Central memory CD8-positive, alpha-beta T cell (primary cell): ENCODE measurements at regions not wholly inside any gene's neighbourhood (a gene's known extent, or its start where the extent isn't known, plus 50 kb on each side); places are given as distances from the start of the nearest gene placed in this dataset.

Experiments
- ATAC-seq: fragments of 150-1000 bp; cut with Tn5 transposase; replicated peaks from 2 replicates; pipeline ENCODE4 v1.10.0; 2022; ENCODE audit warnings: mild to moderate bottlenecking, moderate FRiP score, moderate number of reproducible peaks; ENCODE audit not compliant: poor library complexity, severe bottlenecking; ENCODE audit errors: extremely low read depth
- DNase-seq, 2 donors: peaks; one replicate each; pipeline ENCODE4 v3.0.0; 2021; ENCODE audit warnings: low spot score in 2 of 2
- H3K27ac Mint-ChIP-seq: one replicate; pipeline ENCODE4 v1.8.0; 2022; ENCODE audit warnings: low read depth, mild to moderate bottlenecking, moderate library complexity, mixed read lengths
- H3K27me3 Mint-ChIP-seq: one replicate; pipeline ENCODE4 v1.8.0; 2022; ENCODE audit warnings: mixed read lengths
- H3K36me3 Mint-ChIP-seq: one replicate; pipeline ENCODE4 v1.8.0; 2022; ENCODE audit warnings: mild to moderate bottlenecking, moderate library complexity, mixed read lengths; ENCODE audit not compliant: insufficient read depth
- H3K4me1 Mint-ChIP-seq: one replicate; pipeline ENCODE4 v1.8.0; 2022; ENCODE audit warnings: mixed read lengths
- H3K4me3 Mint-ChIP-seq: one replicate; pipeline ENCODE4 v1.8.0; 2022; ENCODE audit warnings: mild to moderate bottlenecking, moderate library complexity, mixed read lengths
- H3K9me3 Mint-ChIP-seq: one replicate; pipeline ENCODE4 v1.8.0; 2022; ENCODE audit warnings: mixed read lengths

GRCh38 chr19:27779954-27780353 is 1433.0 kb downstream of the UQCRFS1 start:
- no peak for ATAC-seq
- H3K27ac Mint-ChIP-seq: no peak overlapping the region
- H3K9me3 Mint-ChIP-seq: peaks cover 20% of the 10 kb centered on the region
- DNase-seq: no peak
- peaks cover 14% of the 10 kb centered on the region for H3K4me1 Mint-ChIP-seq
- no peaks in the 10 kb centered on the region for H3K36me3 Mint-ChIP-seq
- H3K4me3 Mint-ChIP-seq: no peak overlapping the region
- H3K27me3 Mint-ChIP-seq: no peaks in the 10 kb centered on the region

- no peaks in the 10 kb centered on the region for H3K36me3 Mint-ChIP-seq
- H3K4me1 Mint-ChIP-seq: peaks cover 5% of the 10 kb centered on the region
- DNase-seq: no peak
- no peak for ATAC-seq
- no peaks in the 10 kb centered on the region for H3K27me3 Mint-ChIP-seq
- no peak overlapping the region for H3K27ac Mint-ChIP-seq
- no peak overlapping the region for H3K4me3 Mint-ChIP-seq
- peaks cover 42% of the 10 kb centered on the region for H3K9me3 Mint-ChIP-seq
These were observed 1435.2 kb downstream of the UQCRFS1 start for GRCh38 chr19:27777726-27778125.

- no peaks in the 10 kb centered on the region for H3K27me3 Mint-ChIP-seq
- H3K9me3 Mint-ChIP-seq: peaks cover 47% of the 10 kb centered on the region
- H3K4me3 Mint-ChIP-seq: no peak overlapping the region
- H3K27ac Mint-ChIP-seq: no peak overlapping the region
- peaks cover 5% of the 10 kb centered on the region for H3K4me1 Mint-ChIP-seq
- ATAC-seq (no peak), DNase-seq (no peak)
- no peaks in the 10 kb centered on the region for H3K36me3 Mint-ChIP-seq
These were observed 1435.7 kb downstream of the UQCRFS1 start for GRCh38 chr19:27777242-27777641.

- Mint-ChIP-seq H3K9me3 (peaks cover 54% of the 10 kb centered on the region), H3K27ac (no peak overlapping the region), H3K4me3 (no peak overlapping the region), H3K27me3 (no peaks in the 10 kb centered on the region), H3K4me1 (peaks cover 5% of the 10 kb centered on the region), H3K36me3 (no peaks in the 10 kb centered on the region)
- DNase-seq: no peak
- no peak for ATAC-seq
These were observed 1436.4 kb downstream of the UQCRFS1 start for GRCh38 chr19:27776524-27776923.

- H3K27me3 Mint-ChIP-seq: no peaks in the 10 kb centered on the region
- H3K4me3 Mint-ChIP-seq: no peak overlapping the region
- H3K27ac Mint-ChIP-seq: no peak overlapping the region
- DNase-seq: no peak
- ATAC-seq: no peak
- peaks cover 56% of the 10 kb centered on the region for H3K9me3 Mint-ChIP-seq
- peaks cover 5% of the 10 kb centered on the region for H3K4me1 Mint-ChIP-seq
- H3K36me3 Mint-ChIP-seq: no peaks in the 10 kb centered on the region
These were observed 1436.9 kb downstream of the UQCRFS1 start for GRCh38 chr19:27776020-27776419.

GRCh38 chr19:27775395-27775794 is 1437.6 kb downstream of the UQCRFS1 start:
- no peaks in the 10 kb centered on the region for H3K36me3 Mint-ChIP-seq
- H3K4me3 Mint-ChIP-seq: no peak overlapping the region
- peaks cover 5% of the 10 kb centered on the region for H3K4me1 Mint-ChIP-seq
- peaks cover 59% of the 10 kb centered on the region for H3K9me3 Mint-ChIP-seq
- no peak for DNase-seq
- no peaks in the 10 kb centered on the region for H3K27me3 Mint-ChIP-seq
- ATAC-seq: no peak
- H3K27ac Mint-ChIP-seq: no peak overlapping the region

- no peaks in the 10 kb centered on the region for H3K36me3 Mint-ChIP-seq
- H3K27ac Mint-ChIP-seq: no peak overlapping the region
- peaks cover 64% of the 10 kb centered on the region for H3K9me3 Mint-ChIP-seq
These were observed 1438.1 kb downstream of the UQCRFS1 start for GRCh38 chr19:27774827-27775226.

GRCh38 chr19:27774337-27774736 is 1438.6 kb downstream of the UQCRFS1 start:
- Mint-ChIP-seq H3K4me3 (no peak overlapping the region), H3K27ac (no peak overlapping the region), H3K27me3 (no peaks in the 10 kb centered on the region), H3K4me1 (peaks cover 3% of the 10 kb centered on the region), H3K9me3 (peaks cover 66% of the 10 kb centered on the region), H3K36me3 (no peaks in the 10 kb centered on the region)
- DNase-seq (no peak), ATAC-seq (no peak)

More at GRCh38 chr19:27774827-27775226, 1438.1 kb downstream of the UQCRFS1 start:
- no peaks in the 10 kb centered on the region for H3K27me3 Mint-ChIP-seq
- DNase-seq: no peak
- no peak overlapping the region for H3K4me3 Mint-ChIP-seq
- peaks cover 5% of the 10 kb centered on the region for H3K4me1 Mint-ChIP-seq
- no peak for ATAC-seq

GRCh38 chr19:27773318-27774094 is 1439.4 kb downstream of the UQCRFS1 start:
- peaks cover 66% of the 10 kb centered on the region for H3K9me3 Mint-ChIP-seq
- no peaks in the 10 kb centered on the region for H3K4me1 Mint-ChIP-seq
- H3K27me3 Mint-ChIP-seq: no peaks in the 10 kb centered on the region
- ATAC-seq (no peak), DNase-seq (no peak)
- H3K4me3 Mint-ChIP-seq: no peak overlapping the region
- no peaks in the 10 kb centered on the region for H3K36me3 Mint-ChIP-seq
- H3K27ac Mint-ChIP-seq: no peak overlapping the region

GRCh38 chr19:27772059-27772458 is 1440.9 kb downstream of the UQCRFS1 start:
- Mint-ChIP-seq H3K9me3 (peaks cover 61% of the 10 kb centered on the region), H3K4me1 (no peaks in the 10 kb centered on the region), H3K27ac (no peak overlapping the region), H3K4me3 (no peak overlapping the region), H3K27me3 (no peaks in the 10 kb centered on the region), H3K36me3 (no peaks in the 10 kb centered on the region)
- DNase-seq (no peak), ATAC-seq (no peak)

GRCh38 chr19:27770095-27770494 is 1442.9 kb downstream of the UQCRFS1 start:
- no peak overlapping the region for H3K4me3 Mint-ChIP-seq
- no peak for ATAC-seq
- H3K9me3 Mint-ChIP-seq: peaks cover 47% of the 10 kb centered on the region
- no peaks in the 10 kb centered on the region for H3K4me1 Mint-ChIP-seq
- DNase-seq: no peak
- H3K36me3 Mint-ChIP-seq: no peaks in the 10 kb centered on the region
- H3K27me3 Mint-ChIP-seq: no peaks in the 10 kb centered on the region
- H3K27ac Mint-ChIP-seq: no peak overlapping the region

- H3K27ac Mint-ChIP-seq: no peak overlapping the region
- no peak overlapping the region for H3K4me3 Mint-ChIP-seq
- H3K9me3 Mint-ChIP-seq: peaks cover 41% of the 10 kb centered on the region
- DNase-seq: no peak
- H3K36me3 Mint-ChIP-seq: peaks cover 3% of the 10 kb centered on the region
- no peak for ATAC-seq
- H3K4me1 Mint-ChIP-seq: no peaks in the 10 kb centered on the region
- no peaks in the 10 kb centered on the region for H3K27me3 Mint-ChIP-seq
These were observed 1445.7 kb downstream of the UQCRFS1 start for GRCh38 chr19:27767234-27767633.

- Mint-ChIP-seq H3K9me3 (peaks cover 36% of the 10 kb centered on the region), H3K27me3 (no peaks in the 10 kb centered on the region), H3K4me3 (no peak overlapping the region), H3K36me3 (peaks cover 3% of the 10 kb centered on the region), H3K27ac (no peak overlapping the region), H3K4me1 (no peaks in the 10 kb centered on the region)
- DNase-seq (no peak), ATAC-seq (no peak)
These were observed 1446.8 kb downstream of the UQCRFS1 start for GRCh38 chr19:27765912-27766725.
